ENCODE measurements at regions not wholly inside any gene's neighbourhood (a gene's known extent, or its start where the extent isn't known, plus 50 kb on each side); places are given as distances from the start of the nearest gene placed in this dataset.

- H3K9me2 ChIP-seq (ENCODE audit: insufficient read depth) = no peaks in the 10 kb centered on the region
- CTCF ChIA-PET = interaction anchor here (0.6 kb wide), 1 partner anchor 420 kb away, joined by 3 read pairs; no protein-coding TSS in a partner anchor
- no peaks in the 10 kb centered on the region for H4K20me1 ChIP-seq (ENCODE audit: insufficient read depth)
- intact Hi-C loops (cut with micrococcal nuclease; ENCODE audit: unreplicated experiment) = no loop called here
- no peak overlapping the region for H2AFZ ChIP-seq
- H3K36me3 ChIP-seq (ENCODE audit: low read depth) = no peaks in the 10 kb centered on the region
- no TSS peak for BruUV-seq (replicated peaks)
- H3K4me3 ChIP-seq = no peak overlapping the region
- POLR2A ChIA-PET (ENCODE audit: unreplicated experiment) = no interaction called here
- peaks cover under 1% of the 10 kb centered on the region; the same call in 1 of the 2 replicates for H3K27me3 ChIP-seq (ENCODE audit: insufficient read depth, low read depth)
- H3K4me1 ChIP-seq (replicated peaks; ENCODE audit: insufficient read depth) = no peaks in the 10 kb centered on the region
- DNase-seq = no peak
- 0 out of 2 replicates have a peak, but pooled peaks cover 3% of the 10 kb centered on the region for H3K9me3 ChIP-seq (ENCODE audit: insufficient read depth, low read depth)
- TF ChIP-seq, protein P1, sequence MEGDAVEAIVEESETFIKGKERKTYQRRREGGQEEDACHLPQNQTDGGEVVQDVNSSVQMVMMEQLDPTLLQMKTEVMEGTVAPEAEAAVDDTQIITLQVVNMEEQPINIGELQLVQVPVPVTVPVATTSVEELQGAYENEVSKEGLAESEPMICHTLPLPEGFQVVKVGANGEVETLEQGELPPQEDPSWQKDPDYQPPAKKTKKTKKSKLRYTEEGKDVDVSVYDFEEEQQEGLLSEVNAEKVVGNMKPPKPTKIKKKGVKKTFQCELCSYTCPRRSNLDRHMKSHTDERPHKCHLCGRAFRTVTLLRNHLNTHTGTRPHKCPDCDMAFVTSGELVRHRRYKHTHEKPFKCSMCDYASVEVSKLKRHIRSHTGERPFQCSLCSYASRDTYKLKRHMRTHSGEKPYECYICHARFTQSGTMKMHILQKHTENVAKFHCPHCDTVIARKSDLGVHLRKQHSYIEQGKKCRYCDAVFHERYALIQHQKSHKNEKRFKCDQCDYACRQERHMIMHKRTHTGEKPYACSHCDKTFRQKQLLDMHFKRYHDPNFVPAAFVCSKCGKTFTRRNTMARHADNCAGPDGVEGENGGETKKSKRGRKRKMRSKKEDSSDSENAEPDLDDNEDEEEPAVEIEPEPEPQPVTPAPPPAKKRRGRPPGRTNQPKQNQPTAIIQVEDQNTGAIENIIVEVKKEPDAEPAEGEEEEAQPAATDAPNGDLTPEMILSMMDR (conservative IDR thresholded peaks at IDR 0.05) = no peak
- no peak for TF ChIP-seq EZH2 (IDR thresholded peaks at IDR 0.05; ENCODE audit: low read depth)
- no peak overlapping the region for H3K4me2 ChIP-seq
- no peaks in the 10 kb centered on the region for H3K79me2 ChIP-seq (ENCODE audit: low read depth)
- no peak overlapping the region for H3K27ac ChIP-seq
- no peaks in the 10 kb centered on the region for H3F3A ChIP-seq (ENCODE audit: insufficient read depth, low read depth)
Observed at GRCh38 chr10:78470267-78471103, 436.8 kb downstream of the RPS24 start.

GRCh38 chr10:78471326-78471722 is 437.7 kb downstream of the RPS24 start:
- TF ChIP-seq EZH2 (IDR thresholded peaks at IDR 0.05; ENCODE audit: low read depth) = no peak
- TF ChIP-seq, protein P1 (conservative IDR thresholded peaks at IDR 0.05) = no peak
- H3F3A ChIP-seq (ENCODE audit: insufficient read depth, low read depth) = no peaks in the 10 kb centered on the region
- H3K9me2 ChIP-seq (ENCODE audit: insufficient read depth) = no peaks in the 10 kb centered on the region
- BruUV-seq (replicated peaks) = no TSS peak
- H2AFZ ChIP-seq = no peak overlapping the region
- H3K36me3 ChIP-seq (ENCODE audit: low read depth) = no peaks in the 10 kb centered on the region
- no peaks in the 10 kb centered on the region for H3K79me2 ChIP-seq (ENCODE audit: low read depth)
- H3K27ac ChIP-seq = no peak overlapping the region
- H3K9me3 ChIP-seq (ENCODE audit: insufficient read depth, low read depth) = 0 out of 2 replicates have a peak, but pooled peaks cover 3% of the 10 kb centered on the region
- peaks cover 4% of the 10 kb centered on the region; the same call in 1 of the 2 replicates for H3K27me3 ChIP-seq (ENCODE audit: insufficient read depth, low read depth)
- no peaks in the 10 kb centered on the region for H4K20me1 ChIP-seq (ENCODE audit: insufficient read depth)
- no peaks in the 10 kb centered on the region for H3K4me1 ChIP-seq (replicated peaks; ENCODE audit: insufficient read depth)
- CTCF ChIA-PET = no interaction called here
- H3K4me2 ChIP-seq = no peak overlapping the region
- intact Hi-C loops (cut with micrococcal nuclease; ENCODE audit: unreplicated experiment) = no loop called here
- POLR2A ChIA-PET (ENCODE audit: unreplicated experiment) = no interaction called here
- no peak for DNase-seq
- no peak overlapping the region for H3K4me3 ChIP-seq

DNA sequence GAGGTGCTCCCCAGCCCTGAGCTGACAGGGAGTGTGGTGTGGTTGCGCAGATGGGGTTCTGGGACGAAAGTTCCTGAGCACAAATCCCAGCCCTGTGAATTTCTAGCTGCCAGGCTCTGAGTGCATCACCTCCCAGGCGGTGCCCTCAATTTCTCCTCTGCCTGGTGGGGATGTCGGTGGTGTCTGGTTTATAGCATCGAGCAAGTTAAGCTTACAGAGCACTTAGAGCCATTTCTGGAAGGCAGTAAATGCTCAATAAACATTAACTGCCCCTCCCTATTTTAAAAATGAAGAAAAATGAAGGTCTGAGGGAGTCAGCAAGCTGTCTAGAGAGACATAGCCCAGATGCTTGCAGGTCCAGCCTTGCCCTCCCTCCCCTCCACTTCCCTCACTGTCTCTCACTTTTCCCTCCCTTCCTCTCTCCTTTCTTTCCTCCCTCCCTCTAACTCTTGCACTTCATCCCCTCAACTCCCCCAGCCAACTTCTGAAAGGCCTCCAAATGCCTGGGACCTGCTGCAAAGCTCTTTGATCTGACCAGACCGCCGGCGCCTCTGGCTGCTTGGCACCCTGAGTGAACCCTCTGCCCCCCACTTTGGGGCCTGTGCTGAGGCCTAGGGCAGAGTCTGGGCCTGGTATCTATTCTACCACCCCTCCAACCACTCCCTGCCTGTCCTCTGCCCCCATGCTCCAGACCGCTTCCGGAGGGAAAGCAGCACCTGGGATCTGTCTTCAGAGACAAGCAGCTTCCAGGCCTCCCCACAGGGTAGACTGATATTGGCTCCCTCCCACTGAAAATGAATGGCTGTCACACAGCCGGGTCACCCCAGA is 438.3 kb downstream of the RPS24 start:
- intact Hi-C loops (cut with micrococcal nuclease; ENCODE audit: unreplicated experiment) = no loop called here
- TF ChIP-seq, protein P1 (conservative IDR thresholded peaks at IDR 0.05) = no peak
- TF ChIP-seq EZH2 (IDR thresholded peaks at IDR 0.05; ENCODE audit: low read depth) = no peak
- Histone ChIP-seq H3K27ac (no peak overlapping the region), H3K27me3 (ENCODE audit: insufficient read depth, low read depth) (peaks cover 10% of the 10 kb centered on the region; the same call in 1 of the 2 replicates), H3F3A (ENCODE audit: insufficient read depth, low read depth) (no peaks in the 10 kb centered on the region), H3K79me2 (ENCODE audit: low read depth) (no peaks in the 10 kb centered on the region), H3K4me1 (replicated peaks; ENCODE audit: insufficient read depth) (no peaks in the 10 kb centered on the region), H4K20me1 (ENCODE audit: insufficient read depth) (no peaks in the 10 kb centered on the region), H3K9me2 (ENCODE audit: insufficient read depth) (no peaks in the 10 kb centered on the region), H3K9me3 (ENCODE audit: insufficient read depth, low read depth) (0 out of 2 replicates have a peak, but pooled peaks cover 3% of the 10 kb centered on the region), H3K36me3 (ENCODE audit: low read depth) (no peaks in the 10 kb centered on the region), H3K4me2 (no peak overlapping the region), H2AFZ (no peak overlapping the region), H3K4me3 (no peak overlapping the region)
- CTCF ChIA-PET = no interaction called here
- POLR2A ChIA-PET (ENCODE audit: unreplicated experiment) = no interaction called here
- DNase-seq = no peak
- no TSS peak for BruUV-seq (replicated peaks)

Measured in PC-9 (cell line).